ENCODE measurements at regions not wholly inside any gene's neighbourhood (a gene's known extent, or its start where the extent isn't known, plus 50 kb on each side); places are given as distances from the start of the nearest gene placed in this dataset.

- H3K4me2 ChIP-seq: no peak overlapping the region
- Mint-ChIP-seq H3K4me3 (no peak overlapping the region), H3K27me3 (ENCODE audit: insufficient read depth, low read depth, poor library complexity) (peaks cover 2% of the 10 kb centered on the region), H3K36me3 (ENCODE audit: low read depth) (no peaks in the 10 kb centered on the region; the same call in 2 of the 3 replicates), H3K27ac (no peak overlapping the region), H3K4me1 (peaks cover 28% of the 10 kb centered on the region), H3K9me3 (no peaks in the 10 kb centered on the region)
- H3K4me3 ChIP-seq: no peak overlapping the region
- H3K27ac ChIP-seq (ENCODE audit: low read depth): no peak overlapping the region
- ATAC-seq (no peak), DNase-seq (ENCODE audit: low spot score) (no peak)
- H2AFZ ChIP-seq: no peak overlapping the region
- no peaks in the 10 kb centered on the region for H4K20me1 ChIP-seq (replicated peaks; ENCODE audit: insufficient read depth)
- peaks cover 17% of the 10 kb centered on the region for H3K4me1 ChIP-seq (ENCODE audit: insufficient read depth)
- peaks cover 8% of the 10 kb centered on the region; the same call in 1 of the 2 replicates for H3K9me2 ChIP-seq (ENCODE audit: insufficient read depth)
- H3K36me3 ChIP-seq (ENCODE audit: insufficient read depth): no peaks in the 10 kb centered on the region
- no peaks in the 10 kb centered on the region for H3K27me3 ChIP-seq (ENCODE audit: insufficient read depth)
- no peak for TF ChIP-seq ZNF331 (CRISPR knock-in tag; IDR thresholded peaks at IDR 0.05; ENCODE audit: low read depth)
- no peak for TF ChIP-seq POLR2AphosphoS5 (IDR thresholded peaks at IDR 0.05; ENCODE audit: low read depth)
- no peak for TF ChIP-seq CREB1 (CRISPR knock-in tag; IDR thresholded peaks at IDR 0.05; ENCODE audit: low read depth)
- no peak for TF ChIP-seq CTCF (conservative IDR thresholded peaks at IDR 0.05; ENCODE audit: low read depth in 2 of 2)
- TF ChIP-seq REST (IDR thresholded peaks at IDR 0.05; ENCODE audit: unreplicated experiment): no peak
- TF ChIP-seq NANOG (IDR thresholded peaks at IDR 0.05; ENCODE audit: borderline replicate concordance): no peak
- TF ChIP-seq JUNB (IDR thresholded peaks at IDR 0.05; ENCODE audit: unreplicated experiment): no peak
- no peak for TF ChIP-seq ETS1 (IDR thresholded peaks at IDR 0.05)
- TF ChIP-seq ZNF114 (CRISPR knock-in tag; IDR thresholded peaks at IDR 0.05): no peak
- TF ChIP-seq, protein P1, sequence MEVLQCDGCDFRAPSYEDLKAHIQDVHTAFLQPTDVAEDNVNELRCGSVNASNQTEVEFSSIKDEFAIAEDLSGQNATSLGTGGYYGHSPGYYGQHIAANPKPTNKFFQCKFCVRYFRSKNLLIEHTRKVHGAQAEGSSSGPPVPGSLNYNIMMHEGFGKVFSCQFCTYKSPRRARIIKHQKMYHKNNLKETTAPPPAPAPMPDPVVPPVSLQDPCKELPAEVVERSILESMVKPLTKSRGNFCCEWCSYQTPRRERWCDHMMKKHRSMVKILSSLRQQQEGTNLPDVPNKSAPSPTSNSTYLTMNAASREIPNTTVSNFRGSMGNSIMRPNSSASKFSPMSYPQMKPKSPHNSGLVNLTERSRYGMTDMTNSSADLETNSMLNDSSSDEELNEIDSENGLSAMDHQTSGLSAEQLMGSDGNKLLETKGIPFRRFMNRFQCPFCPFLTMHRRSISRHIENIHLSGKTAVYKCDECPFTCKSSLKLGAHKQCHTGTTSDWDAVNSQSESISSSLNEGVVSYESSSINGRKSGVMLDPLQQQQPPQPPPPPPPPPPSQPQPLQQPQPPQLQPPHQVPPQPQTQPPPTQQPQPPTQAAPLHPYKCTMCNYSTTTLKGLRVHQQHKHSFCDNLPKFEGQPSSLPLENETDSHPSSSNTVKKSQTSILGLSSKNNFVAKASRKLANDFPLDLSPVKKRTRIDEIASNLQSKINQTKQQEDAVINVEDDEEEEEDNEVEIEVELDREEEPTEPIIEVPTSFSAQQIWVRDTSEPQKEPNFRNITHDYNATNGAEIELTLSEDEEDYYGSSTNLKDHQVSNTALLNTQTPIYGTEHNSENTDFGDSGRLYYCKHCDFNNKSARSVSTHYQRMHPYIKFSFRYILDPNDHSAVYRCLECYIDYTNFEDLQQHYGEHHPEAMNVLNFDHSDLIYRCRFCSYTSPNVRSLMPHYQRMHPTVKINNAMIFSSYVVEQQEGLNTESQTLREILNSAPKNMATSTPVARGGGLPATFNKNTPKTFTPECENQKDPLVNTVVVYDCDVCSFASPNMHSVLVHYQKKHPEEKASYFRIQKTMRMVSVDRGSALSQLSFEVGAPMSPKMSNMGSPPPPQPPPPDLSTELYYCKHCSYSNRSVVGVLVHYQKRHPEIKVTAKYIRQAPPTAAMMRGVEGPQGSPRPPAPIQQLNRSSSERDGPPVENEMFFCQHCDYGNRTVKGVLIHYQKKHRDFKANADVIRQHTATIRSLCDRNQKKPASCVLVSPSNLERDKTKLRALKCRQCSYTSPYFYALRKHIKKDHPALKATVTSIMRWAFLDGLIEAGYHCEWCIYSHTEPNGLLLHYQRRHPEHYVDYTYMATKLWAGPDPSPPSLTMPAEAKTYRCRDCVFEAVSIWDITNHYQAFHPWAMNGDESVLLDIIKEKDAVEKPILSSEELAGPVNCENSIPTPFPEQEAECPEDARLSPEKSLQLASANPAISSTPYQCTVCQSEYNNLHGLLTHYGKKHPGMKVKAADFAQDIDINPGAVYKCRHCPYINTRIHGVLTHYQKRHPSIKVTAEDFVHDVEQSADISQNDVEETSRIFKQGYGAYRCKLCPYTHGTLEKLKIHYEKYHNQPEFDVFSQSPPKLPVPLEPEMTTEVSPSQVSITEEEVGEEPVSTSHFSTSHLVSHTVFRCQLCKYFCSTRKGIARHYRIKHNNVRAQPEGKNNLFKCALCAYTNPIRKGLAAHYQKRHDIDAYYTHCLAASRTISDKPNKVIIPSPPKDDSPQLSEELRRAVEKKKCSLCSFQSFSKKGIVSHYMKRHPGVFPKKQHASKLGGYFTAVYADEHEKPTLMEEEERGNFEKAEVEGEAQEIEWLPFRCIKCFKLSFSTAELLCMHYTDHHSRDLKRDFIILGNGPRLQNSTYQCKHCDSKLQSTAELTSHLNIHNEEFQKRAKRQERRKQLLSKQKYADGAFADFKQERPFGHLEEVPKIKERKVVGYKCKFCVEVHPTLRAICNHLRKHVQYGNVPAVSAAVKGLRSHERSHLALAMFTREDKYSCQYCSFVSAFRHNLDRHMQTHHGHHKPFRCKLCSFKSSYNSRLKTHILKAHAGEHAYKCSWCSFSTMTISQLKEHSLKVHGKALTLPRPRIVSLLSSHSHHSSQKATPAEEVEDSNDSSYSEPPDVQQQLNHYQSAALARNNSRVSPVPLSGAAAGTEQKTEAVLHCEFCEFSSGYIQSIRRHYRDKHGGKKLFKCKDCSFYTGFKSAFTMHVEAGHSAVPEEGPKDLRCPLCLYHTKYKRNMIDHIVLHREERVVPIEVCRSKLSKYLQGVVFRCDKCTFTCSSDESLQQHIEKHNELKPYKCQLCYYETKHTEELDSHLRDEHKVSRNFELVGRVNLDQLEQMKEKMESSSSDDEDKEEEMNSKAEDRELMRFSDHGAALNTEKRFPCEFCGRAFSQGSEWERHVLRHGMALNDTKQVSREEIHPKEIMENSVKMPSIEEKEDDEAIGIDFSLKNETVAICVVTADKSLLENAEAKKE (CRISPR knock-in tag; IDR thresholded peaks at IDR 0.05): no peak
- no peak for TF ChIP-seq EZH2phosphoT487 (IDR thresholded peaks at IDR 0.05; ENCODE audit: unreplicated experiment)
- no peak for TF ChIP-seq STAT1 (IDR thresholded peaks at IDR 0.05; ENCODE audit: unreplicated experiment)
- no peak for TF ChIP-seq EZH2 (IDR thresholded peaks at IDR 0.05; ENCODE audit: low read depth, unreplicated experiment)
- H3F3A ChIP-seq (replicated peaks; ENCODE audit: low read depth): no peaks in the 10 kb centered on the region; the same call in 1 of the 2 replicates
- no peaks in the 10 kb centered on the region for H3K79me2 ChIP-seq (replicated peaks; ENCODE audit: insufficient read depth)
These were observed 148.6 kb downstream of the SST start for GRCh38 chr3:187521546-187521945.

Measured in GM23338 (cell line).